Cardiac muscle cell (in vitro differentiated cells and primary cell): ENCODE measurements at regions not wholly inside any gene's neighbourhood (a gene's known extent, or its start where the extent isn't known, plus 50 kb on each side); places are given as distances from the start of the nearest gene placed in this dataset.

ENCODE experiments used
- DNase-seq, 2 donors: peaks; one replicate each; pipeline versions ENCODE4 v3.0.0 to v3.0.0-alpha.2; 2010 to 2017; ENCODE audit warnings: low read depth in 1 of 2, low spot score in 1 of 2
- H3K27ac ChIP-seq: fragments of 200-600 bp; sonication (generic); 2 replicates; pipeline ENCODE4 v1.5.1; 2016
- H3K27me3 ChIP-seq: fragments of 200-600 bp; sonication (generic); 2 replicates; pipeline ENCODE4 v1.6.0; 2016; ENCODE audit warnings: control low read depth
- H3K36me3 ChIP-seq: fragments of 200-600 bp; sonication (generic); 2 replicates; pipeline ENCODE4 v1.5.1; 2016; ENCODE audit warnings: control low read depth
- H3K4me1 ChIP-seq: fragments of 200-600 bp; sonication (generic); 2 replicates; pipeline ENCODE4 v1.8.1; 2017; ENCODE audit warnings: low read depth, mild to moderate bottlenecking, mixed run types
- H3K4me3 ChIP-seq: fragments of 200-600 bp; sonication (generic); 2 replicates; pipeline ENCODE4 v1.5.1; 2016; ENCODE audit warnings: mild to moderate bottlenecking
- H3K9me3 ChIP-seq: fragments of 200-600 bp; sonication (generic); 2 replicates; pipeline ENCODE4 v1.5.1; 2017; ENCODE audit warnings: low read depth, mild to moderate bottlenecking, control low read depth
- CTCF ChIP-seq: IDR thresholded peaks from 2 replicates; pipeline ENCODE4 v1.5.1; 2012; ENCODE audit warnings: low read depth, mild to moderate bottlenecking, low read length

GRCh38 chr2:196510246-196510645, 129.3 kb upstream of the CCDC150 start:
- Histone ChIP-seq H3K36me3 (no peaks in the 10 kb centered on the region), H3K27me3 (no peaks in the 10 kb centered on the region), H3K27ac (no peak overlapping the region), H3K4me3 (no peak overlapping the region), H3K9me3 (no peaks in the 10 kb centered on the region), H3K4me1 (no peaks in the 10 kb centered on the region)
- DNase-seq: no peak
- no peak for TF ChIP-seq CTCF

- TF ChIP-seq CTCF: no peak
- no peak for DNase-seq
- no peak overlapping the region for H3K4me3 ChIP-seq
- no peaks in the 10 kb centered on the region for H3K27me3 ChIP-seq
- H3K4me1 ChIP-seq: no peaks in the 10 kb centered on the region
- no peaks in the 10 kb centered on the region for H3K36me3 ChIP-seq
- no peaks in the 10 kb centered on the region for H3K9me3 ChIP-seq
- H3K27ac ChIP-seq: no peak overlapping the region
Measured at GRCh38 chr2:196511258-196512168, 128.0 kb upstream of the CCDC150 start.

DNA sequence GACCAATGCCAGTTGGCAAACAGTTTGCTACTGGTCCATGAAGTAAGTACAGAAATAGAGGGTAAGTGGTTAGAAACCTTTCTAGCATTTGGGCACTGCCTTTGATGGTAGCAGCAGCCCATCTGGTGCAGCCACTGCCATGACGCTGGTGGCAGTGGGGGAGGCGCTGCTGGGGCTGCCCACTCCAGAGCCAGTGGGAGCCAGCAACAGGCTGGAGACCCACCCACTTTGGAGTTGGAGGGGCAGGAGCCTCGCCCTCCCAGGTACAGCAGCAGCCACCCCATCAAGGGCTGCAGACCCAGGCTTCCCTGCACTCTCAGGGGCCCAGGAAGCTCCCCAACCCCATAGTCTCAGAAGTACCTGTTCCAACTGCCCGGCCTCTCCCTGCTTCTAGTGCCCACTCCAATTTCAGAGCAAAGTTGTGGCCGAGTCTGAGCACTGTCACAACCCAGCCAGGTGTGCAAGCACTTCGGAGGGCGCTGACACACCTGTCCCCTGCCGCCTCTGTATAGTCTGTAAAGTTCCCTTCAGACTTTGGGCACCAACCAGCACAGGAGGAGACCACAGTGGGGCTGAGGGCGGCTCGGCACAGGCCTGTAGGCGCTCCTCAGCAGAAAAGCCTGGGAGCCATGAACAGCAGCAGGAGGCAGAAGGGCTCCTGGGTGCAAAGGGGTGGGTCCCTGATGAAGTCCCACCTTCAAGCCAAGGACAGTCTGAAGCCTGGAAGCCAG, 125.6 kb upstream of the CCDC150 start:
- no peaks in the 10 kb centered on the region for H3K27me3 ChIP-seq
- no peak for DNase-seq
- TF ChIP-seq CTCF: no peak
- H3K9me3 ChIP-seq: no peaks in the 10 kb centered on the region
- no peaks in the 10 kb centered on the region for H3K4me1 ChIP-seq
- no peak overlapping the region for H3K4me3 ChIP-seq
- no peaks in the 10 kb centered on the region for H3K36me3 ChIP-seq
- no peak overlapping the region for H3K27ac ChIP-seq

- no peaks in the 10 kb centered on the region for H3K27me3 ChIP-seq
- H3K36me3 ChIP-seq: no peaks in the 10 kb centered on the region
- no peaks in the 10 kb centered on the region for H3K9me3 ChIP-seq
- TF ChIP-seq CTCF: no peak
- H3K4me1 ChIP-seq: no peaks in the 10 kb centered on the region
- no peak overlapping the region for H3K27ac ChIP-seq
- H3K4me3 ChIP-seq: no peak overlapping the region
- no peak for DNase-seq
Measured at GRCh38 chr2:196514641-196515040, 124.9 kb upstream of the CCDC150 start.

GRCh38 chr2:196515051-196515450, 124.5 kb upstream of the CCDC150 start:
- Histone ChIP-seq H3K4me1 (no peaks in the 10 kb centered on the region), H3K36me3 (no peaks in the 10 kb centered on the region), H3K27me3 (no peaks in the 10 kb centered on the region), H3K9me3 (no peaks in the 10 kb centered on the region), H3K4me3 (no peak overlapping the region), H3K27ac (no peak overlapping the region)
- no peak for DNase-seq
- TF ChIP-seq CTCF: no peak
